ENCODE measurements at regions not wholly inside any gene's neighbourhood (a gene's known extent, or its start where the extent isn't known, plus 50 kb on each side); places are given as distances from the start of the nearest gene placed in this dataset.

- TF ChIP-seq CTCF (conservative IDR thresholded peaks at IDR 0.05): no peak
- TF ChIP-seq ZFX (IDR thresholded peaks at IDR 0.05): no peak
Observed at GRCh38 chr13:85262499-85262898, 536.7 kb downstream of the SLITRK6 start.
